Activated naive CD8-positive, alpha-beta T cell treated with anti-CD3 and anti-CD28 coated beads, Interleukin-2, amount 10 ng/mL, durations not matched to agents 7 days and 5 days (primary cell): ENCODE measurements at regions not wholly inside any gene's neighbourhood (a gene's known extent, or its start where the extent isn't known, plus 50 kb on each side); places are given as distances from the start of the nearest gene placed in this dataset.
"Not testable (repeated sequence)": the region's sequence is repeated elsewhere in the genome, so short reads cannot be mapped to it uniquely, and the experiment has no call there.

Experiments used
- ATAC-seq: fragments of 150-1000 bp; cut with Tn5 transposase; one replicate; pipeline ENCODE4 v1.10.0; 2021; ENCODE audit warnings: low read depth, moderate library complexity
- POLR2A ChIA-PET: fragments of 350-600 bp; sonication (Branson Sonifier 250); formaldehyde crosslinking; loops from one replicate; lab custom pipeline; 2021; ENCODE audit warnings: antibody characterized with exemption; lab: Charles Lee
- DNase-seq: peaks from one replicate; pipeline ENCODE4 v3.0.0; 2021
- H3K27ac Mint-ChIP-seq: one replicate; pipeline ENCODE4 v1.8.0; 2022; ENCODE audit warnings: mild to moderate bottlenecking, mixed read lengths
- H3K27me3 Mint-ChIP-seq: one replicate; pipeline ENCODE4 v1.8.0; 2022; ENCODE audit warnings: mild to moderate bottlenecking, moderate library complexity, mixed read lengths
- H3K36me3 Mint-ChIP-seq: one replicate; pipeline ENCODE4 v1.8.0; 2021; ENCODE audit warnings: mild to moderate bottlenecking, mixed read lengths
- H3K4me1 Mint-ChIP-seq: one replicate; pipeline ENCODE4 v1.8.0; 2021; ENCODE audit warnings: mixed read lengths
- H3K4me3 Mint-ChIP-seq: one replicate; pipeline ENCODE4 v1.8.0; 2022; ENCODE audit warnings: mild to moderate bottlenecking, moderate library complexity, mixed read lengths
- H3K9me3 Mint-ChIP-seq: one replicate; pipeline ENCODE4 v1.8.0; 2021; ENCODE audit warnings: mixed read lengths

- Mint-ChIP-seq H3K4me3 (no peak overlapping the region), H3K9me3 (no peaks in the 10 kb centered on the region), H3K36me3 (no peaks in the 10 kb centered on the region), H3K4me1 (no peaks in the 10 kb centered on the region), H3K27ac (no peak overlapping the region), H3K27me3 (peaks cover 43% of the 10 kb centered on the region)
- POLR2A ChIA-PET, result no interaction called here
- ATAC-seq, result no peak
- DNase-seq, result no peak
Observed at GRCh38 chr10:7085147-7085912, 325.5 kb downstream of the SFMBT2 start.

GRCh38 chr10:7084280-7085005, 326.4 kb downstream of the SFMBT2 start:
- Mint-ChIP-seq H3K4me3 (no peak overlapping the region), H3K36me3 (no peaks in the 10 kb centered on the region), H3K27me3 (peaks cover 47% of the 10 kb centered on the region), H3K27ac (no peak overlapping the region), H3K9me3 (no peaks in the 10 kb centered on the region), H3K4me1 (no peaks in the 10 kb centered on the region)
- POLR2A ChIA-PET, result no interaction called here
- DNase-seq (no peak), ATAC-seq (no peak)

GRCh38 chr10:7082967-7083366, 327.9 kb downstream of the SFMBT2 start:
- H3K9me3 Mint-ChIP-seq, result no peaks in the 10 kb centered on the region
- ATAC-seq (no peak), DNase-seq (no peak)
- H3K4me3 Mint-ChIP-seq, result no peak overlapping the region
- H3K36me3 Mint-ChIP-seq, result no peaks in the 10 kb centered on the region
- no peaks in the 10 kb centered on the region for H3K4me1 Mint-ChIP-seq
- H3K27me3 Mint-ChIP-seq, result peaks cover 54% of the 10 kb centered on the region
- no peak overlapping the region for H3K27ac Mint-ChIP-seq
- POLR2A ChIA-PET, result no interaction called here

- DNase-seq (no peak), ATAC-seq (no peak)
- Mint-ChIP-seq H3K27ac (no peak overlapping the region), H3K4me3 (no peak overlapping the region), H3K36me3 (no peaks in the 10 kb centered on the region), H3K27me3 (peaks cover 69% of the 10 kb centered on the region), H3K9me3 (no peaks in the 10 kb centered on the region), H3K4me1 (no peaks in the 10 kb centered on the region)
- POLR2A ChIA-PET, result no interaction called here
Observed at GRCh38 chr10:7077880-7078279, 333.0 kb downstream of the SFMBT2 start.

- no peaks in the 10 kb centered on the region for H3K9me3 Mint-ChIP-seq
- no peak overlapping the region for H3K27ac Mint-ChIP-seq
- H3K27me3 Mint-ChIP-seq, result peaks cover 59% of the 10 kb centered on the region
- no peaks in the 10 kb centered on the region for H3K4me1 Mint-ChIP-seq
- H3K4me3 Mint-ChIP-seq, result no peak overlapping the region
- POLR2A ChIA-PET, result no interaction called here
- DNase-seq (no peak), ATAC-seq (no peak)
- H3K36me3 Mint-ChIP-seq, result no peaks in the 10 kb centered on the region
Observed at GRCh38 chr10:7075851-7076250, 335.0 kb downstream of the SFMBT2 start.

- H3K27me3 Mint-ChIP-seq, result peaks cover 56% of the 10 kb centered on the region
- no peak for ATAC-seq
- H3K27ac Mint-ChIP-seq, result no peak overlapping the region
- POLR2A ChIA-PET, result no interaction called here
- no peaks in the 10 kb centered on the region for H3K4me1 Mint-ChIP-seq
- no peak for DNase-seq
- H3K9me3 Mint-ChIP-seq, result no peaks in the 10 kb centered on the region
- H3K4me3 Mint-ChIP-seq, result no peak overlapping the region
- H3K36me3 Mint-ChIP-seq, result no peaks in the 10 kb centered on the region
Observed at GRCh38 chr10:7075110-7075509, 335.7 kb downstream of the SFMBT2 start.

GRCh38 chr10:7071421-7071820, 339.4 kb downstream of the SFMBT2 start:
- Mint-ChIP-seq H3K36me3 (no peaks in the 10 kb centered on the region), H3K27me3 (peaks cover 35% of the 10 kb centered on the region), H3K27ac (no peak overlapping the region), H3K4me1 (no peaks in the 10 kb centered on the region), H3K9me3 (no peaks in the 10 kb centered on the region), H3K4me3 (no peak overlapping the region)
- POLR2A ChIA-PET, result no interaction called here
- DNase-seq (no peak), ATAC-seq (no peak)

GRCh38 chr10:7070950-7071349, 339.9 kb downstream of the SFMBT2 start:
- H3K27ac Mint-ChIP-seq, result no peak overlapping the region
- no peak overlapping the region for H3K4me3 Mint-ChIP-seq
- ATAC-seq, result no peak
- no peaks in the 10 kb centered on the region for H3K36me3 Mint-ChIP-seq
- POLR2A ChIA-PET, result no interaction called here
- H3K4me1 Mint-ChIP-seq, result no peaks in the 10 kb centered on the region
- no peak for DNase-seq
- no peaks in the 10 kb centered on the region for H3K9me3 Mint-ChIP-seq
- peaks cover 31% of the 10 kb centered on the region for H3K27me3 Mint-ChIP-seq

- Mint-ChIP-seq H3K36me3 (no peaks in the 10 kb centered on the region), H3K4me3 (no peak overlapping the region), H3K27ac (no peak overlapping the region), H3K9me3 (no peaks in the 10 kb centered on the region), H3K4me1 (no peaks in the 10 kb centered on the region), H3K27me3 (peaks cover 23% of the 10 kb centered on the region)
- ATAC-seq, result no peak
- DNase-seq, result no peak
- POLR2A ChIA-PET, result no interaction called here
Observed at GRCh38 chr10:7069706-7070105, 341.1 kb downstream of the SFMBT2 start.

GRCh38 chr10:7056216-7056615, 354.6 kb downstream of the SFMBT2 start:
- ATAC-seq (no peak), DNase-seq (no peak)
- peaks cover 10% of the 10 kb centered on the region for H3K27me3 Mint-ChIP-seq
- no peaks in the 10 kb centered on the region for H3K4me1 Mint-ChIP-seq
- no peak overlapping the region for H3K27ac Mint-ChIP-seq
- H3K36me3 Mint-ChIP-seq, result no peaks in the 10 kb centered on the region
- POLR2A ChIA-PET, result no interaction called here
- peaks cover 1% of the 10 kb centered on the region for H3K9me3 Mint-ChIP-seq
- H3K4me3 Mint-ChIP-seq, result no peak overlapping the region

- no peak overlapping the region for H3K27ac Mint-ChIP-seq
- POLR2A ChIA-PET, result no interaction called here
- H3K9me3 Mint-ChIP-seq, result peaks cover 5% of the 10 kb centered on the region
- H3K4me3 Mint-ChIP-seq, result no peak overlapping the region
- H3K4me1 Mint-ChIP-seq, result no peaks in the 10 kb centered on the region
- no peak for ATAC-seq
- no peak for DNase-seq
- H3K36me3 Mint-ChIP-seq, result peaks cover 5% of the 10 kb centered on the region
- peaks cover 13% of the 10 kb centered on the region for H3K27me3 Mint-ChIP-seq
Observed at GRCh38 chr10:7054915-7055314, 355.9 kb downstream of the SFMBT2 start.

- no peaks in the 10 kb centered on the region for H3K4me1 Mint-ChIP-seq
- POLR2A ChIA-PET, result no interaction called here
- peaks cover 13% of the 10 kb centered on the region for H3K27me3 Mint-ChIP-seq
- peaks cover 5% of the 10 kb centered on the region for H3K9me3 Mint-ChIP-seq
- ATAC-seq, result no peak
- no peak overlapping the region for H3K4me3 Mint-ChIP-seq
- H3K36me3 Mint-ChIP-seq, result peaks cover 9% of the 10 kb centered on the region
- no peak for DNase-seq
- no peak overlapping the region for H3K27ac Mint-ChIP-seq
Observed at GRCh38 chr10:7053195-7053594, 357.6 kb downstream of the SFMBT2 start.

- H3K4me3 Mint-ChIP-seq, ATAC-seq, H3K27ac Mint-ChIP-seq, H3K9me3 Mint-ChIP-seq, DNase-seq, H3K27me3 Mint-ChIP-seq, POLR2A ChIA-PET: not testable (repeated sequence)
- Mint-ChIP-seq H3K4me1 (peaks cover 23% of the 10 kb centered on the region), H3K36me3 (peaks cover 19% of the 10 kb centered on the region)
Observed at GRCh38 chr10:7050024-7050423, 360.8 kb downstream of the SFMBT2 start.

GRCh38 chr10:7048061-7048460, 362.8 kb downstream of the SFMBT2 start:
- H3K4me1 Mint-ChIP-seq, result peaks cover 30% of the 10 kb centered on the region
- peaks cover 9% of the 10 kb centered on the region for H3K9me3 Mint-ChIP-seq
- no peak for ATAC-seq
- H3K36me3 Mint-ChIP-seq, result peaks cover 21% of the 10 kb centered on the region
- H3K27me3 Mint-ChIP-seq, result peaks cover 3% of the 10 kb centered on the region
- H3K27ac Mint-ChIP-seq, result no peak overlapping the region
- no peak overlapping the region for H3K4me3 Mint-ChIP-seq
- DNase-seq, result no peak
- POLR2A ChIA-PET, result no interaction called here
